Kidney (tissue), 13 donors: ENCODE measurements at regions not wholly inside any gene's neighbourhood (a gene's known extent, or its start where the extent isn't known, plus 50 kb on each side); places are given as distances from the start of the nearest gene placed in this dataset.

Experiments
- DNase-seq, 5 donors: peaks; one replicate each; pipeline ENCODE4 v3.0.0-alpha.2; 2013 to 2020
- FAIRE-seq: peaks from 2 replicates; lab custom pipeline; 2012; peaks lifted over from hg19 to GRCh38; lab: Jason Lieb, UNC
- H3K27ac ChIP-seq, 2 donors: one replicate each; pipeline ENCODE4 v1.7.0; 2013; ENCODE audit warnings: low read depth in 2 of 2, low read length in 2 of 2, inconsistent platforms in 1 of 2
- H3K27me3 ChIP-seq: one replicate; pipeline ENCODE4 v1.7.1; 2013; ENCODE audit warnings: low read length, inconsistent platforms; ENCODE audit not compliant: control insufficient read depth, insufficient read depth
- H3K36me3 ChIP-seq, 3 donors: one replicate each; pipeline versions ENCODE4 v1.7.0 to v1.7.1; 2013; ENCODE audit warnings: low read length in 3 of 3, control low read depth in 1 of 3, inconsistent platforms in 1 of 3; ENCODE audit not compliant: insufficient read depth in 3 of 3, control insufficient read depth in 2 of 3
- H3K4me1 ChIP-seq, 3 donors: one replicate each; pipeline versions ENCODE4 v1.7.0 to v1.7.1; 2013; ENCODE audit warnings: low read length in 3 of 3, inconsistent platforms in 1 of 3, low read depth in 1 of 3; ENCODE audit not compliant: control insufficient read depth in 2 of 3, insufficient read depth in 2 of 3
- H3K4me3 ChIP-seq, 3 donors: one replicate each; pipeline versions ENCODE4 v1.7.0 to v1.8.1; 2013; ENCODE audit warnings: low read length in 3 of 3, control low read depth in 1 of 3, inconsistent platforms in 1 of 3
- H3K9ac ChIP-seq, 3 donors: one replicate each; pipeline versions ENCODE4 v1.7.0 to v1.7.1; 2013; ENCODE audit warnings: low read length in 3 of 3, control low read depth in 1 of 3, inconsistent platforms in 1 of 3
- H3K9me3 ChIP-seq, 3 donors: one replicate each; pipeline versions ENCODE4 v1.7.0 to v1.7.1; 2013; ENCODE audit warnings: low read length in 3 of 3, control low read depth in 1 of 3, inconsistent platforms in 1 of 3; ENCODE audit not compliant: control insufficient read depth in 2 of 3, insufficient read depth in 1 of 3
- CTCF ChIP-seq: IDR thresholded peaks from 3 replicates; pipeline ENCODE4 v1.5.1; 2012; ENCODE audit warnings: mild to moderate bottlenecking, moderate library complexity, borderline replicate concordance; ENCODE audit not compliant: insufficient read depth; ENCODE audit errors: extremely low read depth
- intact Hi-C: fragments of 100-400 bp; cut with DNase I; formaldehyde crosslinking; loops from one replicate; pipeline ENCODE4 v1.11.1; 2022
- donor health status: control.
- donor health status: control.
- donor health status: control.
- donor health status: control.
- donor health status: control.
- donor health status: DM: yes; HTN: yes; CAD: no.
- donor health status: Normal renal cell carcinoma (clear cell type).

- TF ChIP-seq CTCF, result no peak
- Histone ChIP-seq H3K27ac (no peak overlapping the region), H3K27me3 (no peaks in the 10 kb centered on the region), H3K4me1 (no peaks in the 10 kb centered on the region), H3K4me3 (no peak overlapping the region), H3K9me3 (no peaks in the 10 kb centered on the region), H3K36me3 (no peaks in the 10 kb centered on the region), H3K9ac (no peak overlapping the region)
- no peak for DNase-seq
- intact Hi-C loops, result no loop called here
- FAIRE-seq, result no peak
Measured at GRCh38 chr15:34700891-34701427, 53.8 kb downstream of the GJD2 start.

- intact Hi-C loops, result no loop called here
- no peak overlapping the region for H3K9ac ChIP-seq
- H3K27ac ChIP-seq, result no peak overlapping the region
- no peaks in the 10 kb centered on the region for H3K27me3 ChIP-seq
- H3K4me3 ChIP-seq, result no peak overlapping the region
- TF ChIP-seq CTCF, result no peak
- H3K9me3 ChIP-seq, result no peaks in the 10 kb centered on the region
- DNase-seq (no peak), FAIRE-seq (no peak)
- H3K36me3 ChIP-seq, result no peaks in the 10 kb centered on the region
- no peaks in the 10 kb centered on the region for H3K4me1 ChIP-seq
Measured at GRCh38 chr15:34699968-34700640, 54.7 kb downstream of the GJD2 start.

- DNase-seq, result no peak
- Histone ChIP-seq H3K27ac (no peak overlapping the region), H3K4me1 (no peaks in the 10 kb centered on the region), H3K4me3 (no peak overlapping the region), H3K36me3 (no peaks in the 10 kb centered on the region), H3K27me3 (no peaks in the 10 kb centered on the region), H3K9me3 (no peaks in the 10 kb centered on the region), H3K9ac (no peak overlapping the region)
- TF ChIP-seq CTCF, result no peak
- no peak for FAIRE-seq
- intact Hi-C loops, result no loop called here
Measured at GRCh38 chr15:34696506-34696905, 58.3 kb downstream of the GJD2 start.
